Lower leg skin (tissue), 3 donors: ENCODE measurements at regions not wholly inside any gene's neighbourhood (a gene's known extent, or its start where the extent isn't known, plus 50 kb on each side); places are given as distances from the start of the nearest gene placed in this dataset.

ENCODE experiments used
- CTCF ChIP-seq, 3 donors: fragments of 450-650 bp; IDR thresholded peaks; one replicate each; pipeline ENCODE4 v1.5.1; 2016; ENCODE audit warnings: antibody characterized with exemption in 3 of 3, mild to moderate bottlenecking in 3 of 3, moderate library complexity in 2 of 3
- POLR2A ChIP-seq, 2 donors: fragments of 450-650 bp; IDR thresholded peaks; one replicate each; pipeline ENCODE4 v1.6.1; 2016 to 2017; ENCODE audit warnings: antibody characterized with exemption in 2 of 2, mild to moderate bottlenecking in 1 of 2, moderate library complexity in 1 of 2

- TF ChIP-seq POLR2A (IDR thresholded peaks at IDR 0.05): no peak
- TF ChIP-seq CTCF (IDR thresholded peaks at IDR 0.05): no peak
These were observed 826.5 kb downstream of the KCNA4 start for GRCh38 chr11:29190313-29190712.
